Subcutaneous abdominal adipose tissue (tissue), 5 donors: ENCODE measurements at regions not wholly inside any gene's neighbourhood (a gene's known extent, or its start where the extent isn't known, plus 50 kb on each side); places are given as distances from the start of the nearest gene placed in this dataset.

ENCODE experiments used
- H3K27ac ChIP-seq: one replicate; pipeline ENCODE4 v1.7.0; 2013; ENCODE audit warnings: low read depth, mild to moderate bottlenecking, inconsistent platforms, low read length, moderate library complexity
- H3K27me3 ChIP-seq, 5 donors: one replicate each; pipeline ENCODE4 v1.7.0; 2013; ENCODE audit warnings: low read length in 5 of 5, inconsistent platforms in 1 of 5; ENCODE audit not compliant: control insufficient read depth in 5 of 5, insufficient read depth in 4 of 5
- H3K36me3 ChIP-seq, 5 donors: one replicate each; pipeline ENCODE4 v1.7.0; 2013; ENCODE audit warnings: low read length in 5 of 5; ENCODE audit not compliant: control insufficient read depth in 5 of 5, insufficient read depth in 5 of 5
- H3K4me1 ChIP-seq, 5 donors: one replicate each; pipeline ENCODE4 v1.7.0; 2013; ENCODE audit warnings: low read length in 5 of 5, mild to moderate bottlenecking in 3 of 5, moderate library complexity in 1 of 5; ENCODE audit not compliant: control insufficient read depth in 5 of 5, insufficient read depth in 5 of 5
- H3K4me3 ChIP-seq, 5 donors: one replicate each; pipeline ENCODE4 v1.7.0; 2013; ENCODE audit warnings: low read length in 5 of 5, low read depth in 1 of 5
- H3K9ac ChIP-seq, 5 donors: one replicate each; pipeline ENCODE4 v1.7.0; 2013; ENCODE audit warnings: low read length in 5 of 5, mild to moderate bottlenecking in 4 of 5, moderate library complexity in 3 of 5
- H3K9me3 ChIP-seq, 5 donors: one replicate each; pipeline ENCODE4 v1.7.0; 2013; ENCODE audit warnings: low read length in 5 of 5; ENCODE audit not compliant: control insufficient read depth in 5 of 5
- donor health status: healthy.
- donor health status: healthy.
- donor health status: healthy.
- donor health status: healthy.
- donor health status: healthy.

DNA sequence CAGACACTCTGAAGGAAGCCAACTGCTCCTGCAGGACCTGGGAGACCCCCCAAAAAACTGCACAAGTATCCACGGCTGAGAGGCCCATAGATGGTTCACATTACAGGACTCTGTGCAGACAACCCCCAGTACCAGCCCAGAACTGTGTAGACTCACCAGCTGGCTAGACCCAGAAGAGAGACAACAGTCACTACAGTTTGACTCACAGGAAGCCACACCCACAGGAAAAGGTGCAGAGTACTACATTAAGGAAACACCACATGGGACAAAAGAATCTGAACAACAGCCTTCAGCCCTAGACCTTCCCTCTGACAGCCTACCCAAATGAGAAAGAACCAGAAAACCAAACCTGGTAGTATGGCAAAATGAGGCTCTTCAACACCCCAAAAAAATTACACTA is 281.2 kb upstream of the RGMB start:
- Histone ChIP-seq H3K9ac (no peak overlapping the region), H3K4me3 (no peak overlapping the region), H3K9me3 (peaks cover 0 to 7% (median 3%) of the 10 kb centered on the region in 5 donors), H3K4me1 (no peaks in the 10 kb centered on the region), H3K27ac (no peak overlapping the region), H3K27me3 (no peaks in the 10 kb centered on the region), H3K36me3 (no peaks in the 10 kb centered on the region)

DNA sequence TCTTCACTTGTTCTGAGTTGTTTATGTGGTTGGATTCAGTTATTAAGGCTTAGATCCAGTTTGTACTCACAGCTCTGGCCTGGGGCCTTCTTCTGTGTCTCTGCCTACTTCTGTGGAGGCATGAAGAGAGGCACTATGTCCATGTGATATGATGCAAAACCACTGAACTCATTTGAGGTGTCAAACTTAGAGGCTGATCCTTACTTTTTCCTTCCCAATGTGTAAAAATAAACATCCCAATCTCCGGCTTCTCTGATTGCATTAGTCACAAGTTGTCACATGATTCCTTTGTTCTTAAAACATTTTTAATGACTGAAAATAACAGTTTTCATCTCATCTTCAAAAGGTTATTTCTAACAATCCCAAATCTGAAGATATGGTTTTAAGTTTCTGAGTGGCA is 276.0 kb upstream of the RGMB start:
- H3K9me3 ChIP-seq, result peaks cover 0 to 4% (median 0%) of the 10 kb centered on the region in 5 donors
- H3K27me3 ChIP-seq, result no peaks in the 10 kb centered on the region
- no peaks in the 10 kb centered on the region for H3K36me3 ChIP-seq
- H3K4me1 ChIP-seq, result no peaks in the 10 kb centered on the region
- H3K9ac ChIP-seq, result no peak overlapping the region
- H3K4me3 ChIP-seq, result no peak overlapping the region
- no peak overlapping the region for H3K27ac ChIP-seq

DNA sequence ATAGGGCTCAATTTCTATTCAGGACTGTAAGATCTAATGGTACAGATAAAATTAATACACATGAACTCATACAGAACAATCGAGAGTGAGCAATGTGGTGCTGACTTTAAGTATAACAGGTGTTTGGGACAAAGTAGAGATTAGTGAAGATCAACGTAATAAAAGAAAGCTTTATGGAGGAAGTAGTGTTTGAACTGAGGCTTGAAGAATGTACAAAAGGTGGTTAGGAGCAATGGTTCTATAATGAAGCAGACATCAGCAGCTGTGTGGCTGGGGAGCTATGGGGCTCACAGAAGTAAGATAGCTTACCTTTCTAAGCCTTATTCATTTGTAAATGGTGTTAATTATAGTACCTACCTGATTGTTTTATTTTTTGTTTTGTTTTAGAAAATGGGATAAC is 275.4 kb upstream of the RGMB start:
- Histone ChIP-seq H3K27ac (no peak overlapping the region), H3K9ac (no peak overlapping the region), H3K9me3 (peaks cover 0 to 4% (median 0%) of the 10 kb centered on the region in 5 donors), H3K27me3 (no peaks in the 10 kb centered on the region), H3K4me3 (no peak overlapping the region), H3K36me3 (no peaks in the 10 kb centered on the region), H3K4me1 (no peaks in the 10 kb centered on the region)

DNA sequence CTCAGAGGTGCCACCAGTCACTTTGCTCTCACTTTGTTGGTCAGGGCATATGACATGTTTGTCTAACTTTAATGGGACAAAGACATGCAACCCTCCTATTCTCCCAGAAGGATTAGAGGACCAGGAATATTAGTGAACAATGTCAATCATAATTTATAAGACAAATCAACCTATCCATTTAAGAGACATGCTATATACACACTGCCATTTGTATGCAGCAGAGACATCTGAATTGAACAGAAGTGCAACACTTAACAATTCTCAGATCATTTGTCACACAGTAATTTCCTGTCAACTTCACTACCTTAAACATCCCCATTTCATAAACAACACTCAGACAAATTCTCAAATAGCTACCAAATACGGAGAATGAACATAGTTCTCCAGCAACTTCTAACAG is 273.6 kb upstream of the RGMB start:
- Histone ChIP-seq H3K4me3 (no peak overlapping the region), H3K9me3 (no peaks in the 10 kb centered on the region), H3K27me3 (no peaks in the 10 kb centered on the region), H3K4me1 (no peaks in the 10 kb centered on the region), H3K36me3 (no peaks in the 10 kb centered on the region), H3K9ac (no peak overlapping the region), H3K27ac (no peak overlapping the region)

DNA sequence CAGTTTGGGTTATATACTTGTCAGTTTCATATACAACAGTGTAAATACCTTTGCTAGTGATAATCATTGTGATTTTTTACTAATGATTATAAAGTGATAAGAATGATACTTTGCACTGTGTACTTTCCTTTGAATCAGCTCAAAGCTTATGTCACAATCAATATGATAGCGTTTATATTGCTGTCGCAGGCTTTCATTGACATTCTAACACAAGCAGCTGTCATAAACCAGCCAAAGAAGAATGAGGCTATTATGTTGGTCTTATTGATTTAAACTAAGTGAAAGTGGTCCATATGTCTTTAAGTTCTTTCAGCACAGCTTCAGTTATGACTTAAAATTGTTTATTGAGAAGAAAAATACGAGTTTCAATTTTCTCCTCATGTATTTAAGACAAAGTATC is 272.7 kb upstream of the RGMB start:
- H3K4me1 ChIP-seq, result no peaks in the 10 kb centered on the region
- H3K36me3 ChIP-seq, result no peaks in the 10 kb centered on the region
- H3K27me3 ChIP-seq, result no peaks in the 10 kb centered on the region
- H3K4me3 ChIP-seq, result no peak overlapping the region
- no peak overlapping the region for H3K27ac ChIP-seq
- H3K9ac ChIP-seq, result no peak overlapping the region
- no peaks in the 10 kb centered on the region for H3K9me3 ChIP-seq

DNA sequence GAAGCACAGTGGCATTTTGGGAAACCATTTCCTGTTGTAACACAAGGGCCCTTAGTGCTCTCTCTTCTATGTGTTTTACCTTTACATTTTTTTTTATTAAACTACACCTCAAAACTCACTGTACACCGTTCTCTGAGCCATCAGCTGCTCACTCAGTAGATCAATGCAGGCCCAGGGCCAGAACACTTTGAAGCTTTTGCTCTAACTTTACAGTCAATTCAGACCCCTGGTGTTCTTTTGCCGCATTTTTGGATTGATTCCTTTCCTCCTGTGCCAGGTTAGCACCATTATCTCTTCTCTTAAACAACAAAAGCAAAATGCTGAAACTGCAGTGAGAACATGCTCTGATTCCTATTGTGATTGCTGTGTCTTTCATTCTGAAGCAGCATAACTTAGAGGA is 269.8 kb upstream of the RGMB start:
- H3K27me3 ChIP-seq, result no peaks in the 10 kb centered on the region
- no peaks in the 10 kb centered on the region for H3K36me3 ChIP-seq
- no peak overlapping the region for H3K27ac ChIP-seq
- no peak overlapping the region for H3K4me3 ChIP-seq
- H3K9ac ChIP-seq, result no peak overlapping the region
- H3K9me3 ChIP-seq, result no peaks in the 10 kb centered on the region
- no peaks in the 10 kb centered on the region for H3K4me1 ChIP-seq

DNA sequence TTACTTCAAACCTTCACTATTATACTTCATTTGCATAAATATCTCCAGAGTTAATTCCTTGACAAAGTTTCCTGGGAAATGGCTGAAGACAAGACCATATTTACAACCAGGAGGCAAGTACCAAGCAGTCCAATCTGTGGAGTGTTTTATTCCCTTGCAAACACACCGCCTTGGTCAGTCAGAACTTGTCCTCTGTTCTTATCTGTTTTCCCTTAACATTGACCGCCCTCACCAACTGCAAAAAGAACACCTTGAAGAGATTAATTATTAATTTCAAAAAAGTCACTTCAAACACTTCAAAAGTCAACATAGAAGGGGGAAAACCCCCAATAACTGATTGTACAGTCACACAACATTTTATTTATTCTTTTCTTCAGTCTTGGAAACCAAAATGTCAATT is 269.0 kb upstream of the RGMB start:
- Histone ChIP-seq H3K4me3 (no peak overlapping the region), H3K9me3 (no peaks in the 10 kb centered on the region)

DNA sequence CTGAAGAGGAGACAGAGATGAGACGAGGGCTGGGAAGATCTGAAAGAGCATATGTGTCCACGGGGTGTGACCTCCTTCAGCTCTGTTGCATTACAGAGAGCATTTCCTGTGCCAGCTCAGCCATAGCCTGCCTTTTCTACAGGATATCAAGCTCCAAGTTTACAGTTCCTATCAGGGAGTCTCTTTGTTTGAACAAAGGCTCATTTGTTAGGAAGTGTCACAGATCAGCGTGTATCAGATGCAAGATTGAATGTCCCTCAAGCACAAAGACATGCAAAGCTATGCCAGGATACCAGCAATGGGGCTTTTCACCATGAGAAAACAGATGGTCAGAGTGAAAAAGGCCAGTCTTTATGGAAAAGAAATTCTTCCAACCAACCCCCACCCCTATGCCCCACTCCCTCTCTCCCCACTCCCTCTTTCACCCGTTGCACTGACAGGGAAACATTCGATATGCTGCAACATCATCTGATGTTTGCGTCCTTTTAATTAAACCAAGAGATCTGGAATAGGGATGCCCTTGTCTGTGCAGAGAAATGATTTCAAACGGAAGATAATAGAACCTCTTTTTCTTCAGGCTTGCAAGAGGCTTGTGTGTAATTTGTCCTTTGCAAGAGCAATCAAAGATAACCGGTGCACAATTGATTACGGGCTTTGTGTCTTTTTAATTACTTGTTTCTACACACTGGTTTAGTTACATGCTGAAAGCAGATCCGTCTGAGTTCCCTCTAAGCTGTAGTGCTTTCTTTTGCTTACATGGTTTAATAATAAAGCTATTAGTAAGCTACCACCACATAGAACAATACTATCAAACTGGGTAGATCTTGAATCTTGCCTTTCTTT is 263.1 kb upstream of the RGMB start:
- no peak overlapping the region for H3K4me3 ChIP-seq
- no peaks in the 10 kb centered on the region for H3K9me3 ChIP-seq
- H3K36me3 ChIP-seq, result no peaks in the 10 kb centered on the region
- no peaks in the 10 kb centered on the region for H3K4me1 ChIP-seq
- no peaks in the 10 kb centered on the region for H3K27me3 ChIP-seq
- no peak overlapping the region for H3K9ac ChIP-seq
- H3K27ac ChIP-seq, result no peak overlapping the region

More for the DNA sequence above, 269.0 kb upstream of the RGMB start:
- Histone ChIP-seq H3K27ac (no peak overlapping the region), H3K36me3 (no peaks in the 10 kb centered on the region), H3K27me3 (no peaks in the 10 kb centered on the region), H3K9ac (no peak overlapping the region), H3K4me1 (no peaks in the 10 kb centered on the region)

DNA sequence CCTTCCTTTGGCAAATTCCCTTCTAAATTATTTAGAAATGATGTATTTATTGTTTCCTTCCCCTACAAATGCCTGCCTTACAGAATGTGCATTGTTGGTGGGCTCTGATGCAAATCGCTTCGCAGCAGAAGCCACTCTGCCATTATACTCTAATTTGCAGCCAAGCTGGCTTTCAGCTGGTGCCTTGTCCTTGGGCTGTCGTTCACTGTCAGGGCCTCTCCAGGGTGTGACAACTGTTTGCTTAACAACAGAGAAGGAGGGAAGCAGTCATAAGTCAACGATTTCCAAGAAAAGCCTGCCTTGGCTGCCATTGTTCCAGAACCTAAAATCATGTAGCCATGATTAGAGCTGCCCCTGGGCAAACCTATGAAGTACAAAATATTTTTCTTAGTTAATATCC is 260.1 kb upstream of the RGMB start:
- Histone ChIP-seq H3K9ac (no peak overlapping the region), H3K27ac (no peak overlapping the region), H3K4me3 (no peak overlapping the region), H3K4me1 (peaks cover 0 to 6% (median 0%) of the 10 kb centered on the region in 5 donors), H3K36me3 (no peaks in the 10 kb centered on the region), H3K9me3 (no peaks in the 10 kb centered on the region), H3K27me3 (no peaks in the 10 kb centered on the region)

DNA sequence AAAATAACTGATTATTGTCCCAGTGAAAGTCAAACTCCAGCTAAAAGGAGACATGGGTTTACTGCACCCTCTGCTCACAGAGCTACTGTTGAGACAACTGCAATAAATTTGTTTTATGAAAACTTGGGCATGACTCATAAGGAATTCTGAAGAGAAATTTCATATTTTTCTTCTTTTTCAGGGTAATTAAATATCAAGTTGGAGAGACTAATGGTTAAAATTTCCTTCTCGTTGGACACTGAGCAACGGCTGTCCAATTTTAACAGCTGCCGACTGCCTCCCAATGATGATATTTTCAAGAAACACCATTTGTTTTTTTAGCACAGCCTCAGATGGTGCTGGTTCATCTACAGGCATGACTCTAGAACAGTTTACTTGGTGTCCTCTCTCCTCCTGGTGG is 259.2 kb upstream of the RGMB start:
- no peak overlapping the region for H3K27ac ChIP-seq

More for the DNA sequence above, 259.2 kb upstream of the RGMB start:
- peaks cover 0 to 6% (median 0%) of the 10 kb centered on the region in 5 donors for H3K4me1 ChIP-seq
- H3K9ac ChIP-seq, result no peak overlapping the region
- H3K9me3 ChIP-seq, result no peaks in the 10 kb centered on the region
- H3K4me3 ChIP-seq, result no peak overlapping the region
- H3K36me3 ChIP-seq, result no peaks in the 10 kb centered on the region
- H3K27me3 ChIP-seq, result no peaks in the 10 kb centered on the region
